Astrocyte of the spinal cord (primary cell): ENCODE measurements at regions not wholly inside any gene's neighbourhood (a gene's known extent, or its start where the extent isn't known, plus 50 kb on each side); places are given as distances from the start of the nearest gene placed in this dataset.
A peak's percentile ranks its signal among the peaks of the same experiment; 100 is the strongest.

Source experiments
- DNase-seq: peaks from one replicate; pipeline ENCODE4 v3.0.0; 2011; ENCODE audit warnings: low read depth, low spot score
- H3K4me3 ChIP-seq: 2 replicates; pipeline ENCODE4 v1.5.1; 2011; ENCODE audit warnings: low read depth, mild to moderate bottlenecking, low read length, moderate library complexity
- in situ Hi-C: cut with HindIII; loops from 2 replicates; pipeline ENCODE4 v1.10.0; 2017; ENCODE audit warnings: low sequenced_read_pairs
- TF ChIP-seq, protein P1 (sequence below): IDR thresholded peaks from 2 replicates; pipeline ENCODE4 v1.5.1; 2012; ENCODE audit warnings: low read depth, mild to moderate bottlenecking, low read length, inconsistent platforms

DNA sequence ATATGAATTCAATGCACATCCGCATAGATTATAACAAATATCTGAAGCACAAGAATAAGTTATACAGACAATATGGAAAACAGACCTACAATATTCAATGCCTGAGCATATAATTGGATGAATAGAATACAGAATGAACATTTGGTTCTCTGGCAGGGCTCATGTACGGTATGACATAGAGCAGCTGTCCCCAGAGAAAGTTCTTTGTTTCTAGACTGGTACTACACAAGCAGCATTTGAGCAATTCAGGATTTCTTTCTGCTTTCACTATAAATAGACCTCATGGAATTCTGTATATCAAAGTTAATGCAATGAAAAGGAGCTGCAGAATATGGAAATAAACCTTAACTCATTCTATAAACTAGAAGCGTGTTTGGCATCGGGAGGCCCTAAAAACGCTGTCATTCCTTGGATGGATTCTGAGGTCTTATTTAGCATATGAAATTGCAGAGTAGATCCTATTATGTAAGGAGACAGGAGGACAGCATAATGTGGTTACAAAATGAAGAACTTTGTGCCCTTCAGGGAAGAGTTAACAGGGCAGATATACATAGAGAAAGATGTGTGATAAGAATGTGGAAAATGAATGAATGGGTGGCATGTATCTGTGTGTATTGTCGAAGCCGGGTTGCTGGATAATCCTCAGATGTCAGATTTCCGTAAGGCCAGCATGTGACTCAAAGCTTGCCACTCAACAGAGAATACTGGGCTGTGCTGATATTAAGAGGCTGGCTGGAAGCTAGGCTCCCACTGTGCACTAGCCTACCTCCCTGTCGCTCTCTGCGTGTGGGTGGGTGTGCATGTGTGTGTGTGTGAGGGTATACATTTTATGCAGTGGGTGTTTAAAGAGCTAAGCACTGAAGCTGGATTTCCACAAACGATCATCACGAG lies 103.3 kb upstream of the SLC4A4 start:
- in situ Hi-C loops, result no loop called here
- TF ChIP-seq, protein P1, sequence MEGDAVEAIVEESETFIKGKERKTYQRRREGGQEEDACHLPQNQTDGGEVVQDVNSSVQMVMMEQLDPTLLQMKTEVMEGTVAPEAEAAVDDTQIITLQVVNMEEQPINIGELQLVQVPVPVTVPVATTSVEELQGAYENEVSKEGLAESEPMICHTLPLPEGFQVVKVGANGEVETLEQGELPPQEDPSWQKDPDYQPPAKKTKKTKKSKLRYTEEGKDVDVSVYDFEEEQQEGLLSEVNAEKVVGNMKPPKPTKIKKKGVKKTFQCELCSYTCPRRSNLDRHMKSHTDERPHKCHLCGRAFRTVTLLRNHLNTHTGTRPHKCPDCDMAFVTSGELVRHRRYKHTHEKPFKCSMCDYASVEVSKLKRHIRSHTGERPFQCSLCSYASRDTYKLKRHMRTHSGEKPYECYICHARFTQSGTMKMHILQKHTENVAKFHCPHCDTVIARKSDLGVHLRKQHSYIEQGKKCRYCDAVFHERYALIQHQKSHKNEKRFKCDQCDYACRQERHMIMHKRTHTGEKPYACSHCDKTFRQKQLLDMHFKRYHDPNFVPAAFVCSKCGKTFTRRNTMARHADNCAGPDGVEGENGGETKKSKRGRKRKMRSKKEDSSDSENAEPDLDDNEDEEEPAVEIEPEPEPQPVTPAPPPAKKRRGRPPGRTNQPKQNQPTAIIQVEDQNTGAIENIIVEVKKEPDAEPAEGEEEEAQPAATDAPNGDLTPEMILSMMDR, result no peak
- no peak for DNase-seq
- H3K4me3 ChIP-seq, result no peak overlapping the region

DNA sequence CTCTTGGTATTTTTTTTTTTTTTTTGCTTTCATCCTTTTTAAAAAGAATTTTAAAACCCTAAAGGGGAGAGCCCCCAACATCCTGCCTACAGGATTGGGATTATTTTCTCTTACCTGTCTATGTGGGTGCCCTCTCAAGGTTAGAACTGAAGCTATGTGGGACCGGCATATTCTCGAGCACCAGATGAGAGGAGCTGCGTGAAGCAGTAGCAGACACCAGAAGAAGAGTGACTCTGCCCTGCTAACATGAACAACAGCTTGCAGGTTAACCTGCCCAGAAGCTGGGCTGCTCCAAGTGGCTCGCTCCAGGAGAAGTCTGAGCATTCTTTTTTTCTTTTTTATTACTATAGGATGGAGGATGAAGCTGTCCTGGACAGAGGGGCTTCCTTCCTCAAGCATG lies 102.6 kb upstream of the SLC4A4 start:
- H3K4me3 ChIP-seq, result no peak overlapping the region
- in situ Hi-C loops, result no loop called here
- no peak for DNase-seq
- TF ChIP-seq, protein P1, result no peak

DNA sequence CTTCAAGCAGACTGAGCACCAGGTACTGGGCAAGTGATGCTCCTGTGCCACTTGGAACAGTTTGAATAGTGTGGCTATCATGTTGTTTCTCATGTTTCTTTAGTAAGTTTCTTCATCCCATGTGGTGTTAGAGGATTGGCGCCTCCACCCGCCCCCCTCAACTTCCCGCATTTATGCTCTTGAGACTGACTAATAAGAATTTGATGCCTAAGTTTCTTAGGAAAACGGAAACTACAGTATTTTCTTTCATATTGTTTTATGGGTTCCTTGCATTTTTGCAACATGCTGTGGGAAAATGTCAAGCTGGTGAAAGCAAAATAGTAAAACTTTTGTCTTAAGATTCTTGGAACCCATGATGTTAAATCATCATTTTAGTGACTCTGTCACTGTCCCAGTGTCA lies 101.2 kb upstream of the SLC4A4 start:
- DNase-seq, result no peak
- H3K4me3 ChIP-seq, result no peak overlapping the region
- in situ Hi-C loops, result no loop called here
- TF ChIP-seq, protein P1, result no peak

DNA sequence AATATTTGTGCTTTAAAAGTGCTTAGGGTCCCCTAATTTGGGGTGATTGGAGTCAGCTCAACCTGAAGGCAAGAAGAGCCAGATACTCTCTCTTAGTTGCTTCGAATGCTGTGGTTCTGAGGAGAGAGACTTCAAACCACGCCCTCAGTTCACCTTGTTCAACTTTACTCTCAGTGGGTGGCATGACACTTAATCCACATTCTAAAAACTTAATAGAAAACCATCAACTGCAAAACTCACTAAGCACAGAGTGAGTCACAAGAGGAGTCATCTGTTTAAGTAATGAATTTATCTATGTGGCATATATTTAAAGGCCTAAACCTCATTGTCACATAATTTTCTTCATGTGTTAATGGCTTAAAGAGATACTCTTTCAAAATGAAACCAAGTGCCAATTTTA lies 99.5 kb upstream of the SLC4A4 start:
- H3K4me3 ChIP-seq, result no peak overlapping the region
- in situ Hi-C loops, result no loop called here
- peak; percentile 50 for DNase-seq
- TF ChIP-seq, protein P1, result no peak

DNA sequence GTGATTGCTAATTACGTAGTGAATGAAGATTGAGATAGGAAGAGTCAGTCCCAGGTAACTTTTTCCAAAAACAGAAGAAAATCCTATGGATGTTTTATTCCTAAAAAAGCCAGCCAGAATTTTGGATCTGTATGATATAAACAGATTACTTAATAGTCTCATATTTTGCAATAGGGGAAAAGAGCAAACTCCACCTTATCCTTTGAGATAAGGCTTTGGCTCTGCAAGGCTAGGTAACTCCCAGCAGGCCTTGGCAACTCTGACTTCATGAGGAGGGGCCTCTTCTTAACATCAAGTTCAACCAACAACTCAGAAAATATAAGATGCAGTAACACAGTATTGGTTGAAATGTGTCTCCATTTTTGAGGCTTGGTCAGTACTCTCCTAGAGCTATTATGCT lies 98.7 kb upstream of the SLC4A4 start:
- TF ChIP-seq, protein P1, result no peak
- no peak for DNase-seq
- H3K4me3 ChIP-seq, result no peak overlapping the region
- in situ Hi-C loops, result no loop called here

DNA sequence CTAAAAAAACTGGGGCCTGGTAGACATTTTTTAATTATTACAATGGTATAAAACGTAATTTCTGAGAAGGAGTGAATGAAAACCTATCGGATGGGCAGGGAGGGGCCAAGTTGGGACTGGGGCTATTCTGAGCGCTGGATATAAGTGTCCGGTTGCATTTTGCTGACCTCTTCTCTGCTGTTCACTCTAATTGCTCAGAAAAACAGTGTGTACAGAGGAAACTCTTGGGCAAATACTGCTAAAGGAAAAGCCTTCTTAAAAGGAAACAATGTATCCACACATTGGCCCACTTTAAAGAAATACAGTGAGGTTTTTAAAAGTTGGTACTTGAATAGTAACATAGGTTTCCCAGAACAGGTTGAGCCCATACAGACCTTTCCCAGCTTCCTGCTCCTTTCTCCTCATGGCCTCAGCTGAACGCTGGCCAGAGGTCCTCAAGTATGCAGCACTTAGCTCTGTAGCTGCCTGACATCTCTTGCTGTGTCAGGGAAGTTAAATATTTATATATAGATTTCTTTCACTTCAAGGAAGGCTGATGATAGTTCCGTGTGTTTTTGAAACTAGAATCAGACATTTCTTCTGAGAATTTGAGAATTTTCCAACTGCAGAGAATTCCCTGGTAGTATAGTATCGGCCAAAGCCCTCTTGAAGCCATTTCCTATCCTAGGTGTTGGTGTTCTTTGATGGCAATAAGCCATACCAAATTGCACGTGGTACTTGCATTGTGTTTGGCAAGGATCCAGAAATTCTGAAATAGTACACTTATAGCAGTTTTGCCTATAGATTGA lies 97.1 kb upstream of the SLC4A4 start:
- in situ Hi-C loops, result no loop called here
- DNase-seq, result peak; percentile 9
- TF ChIP-seq, protein P1, result no peak

More for the DNA sequence above, 97.1 kb upstream of the SLC4A4 start:
- no peak overlapping the region for H3K4me3 ChIP-seq
